Thoracic aorta (tissue), 2 donors: ENCODE measurements at regions not wholly inside any gene's neighbourhood (a gene's known extent, or its start where the extent isn't known, plus 50 kb on each side); places are given as distances from the start of the nearest gene placed in this dataset.

Experiments
- ATAC-seq: fragments of 150-250 bp; one replicate; pipeline ENCODE4 v1.8.0; 2017; ENCODE audit warnings: low read depth; ENCODE audit not compliant: insufficient number of reproducible peaks, low FRiP score
- DNase-seq: peaks from one replicate; pipeline ENCODE4 v3.0.0-alpha.2; 2020; ENCODE audit warnings: low spot score
- H3K27ac ChIP-seq, 2 donors: fragments of 200-600 bp; sonication (generic); 1 replicate in 1 of 2; 2 replicates in 1 of 2; pipeline ENCODE4 v1.5.1; 2016; ENCODE audit warnings: mild to moderate bottlenecking in 2 of 2, moderate library complexity in 2 of 2
- H3K27me3 ChIP-seq: fragments of 200-600 bp; sonication (generic); replicated peaks from 2 replicates; pipeline ENCODE4 v1.6.0; 2016; ENCODE audit warnings: mild to moderate bottlenecking; ENCODE audit not compliant: insufficient read depth
- H3K36me3 ChIP-seq: fragments of 200-600 bp; sonication (generic); one replicate; pipeline ENCODE4 v1.5.1; 2016
- H3K4me1 ChIP-seq, 2 donors: fragments of 200-600 bp; sonication (generic); 1 replicate in 1 of 2; 2 replicates in 1 of 2; pipeline versions ENCODE4 v1.5.1 to v1.6.0; 2016; ENCODE audit warnings: low read depth in 2 of 2, mild to moderate bottlenecking in 1 of 2; ENCODE audit not compliant: control insufficient read depth in 1 of 2
- H3K4me3 ChIP-seq: fragments of 200-600 bp; sonication (generic); 2 replicates; pipeline ENCODE4 v1.5.1; 2016; ENCODE audit warnings: mild to moderate bottlenecking
- H3K9me3 ChIP-seq: fragments of 200-600 bp; sonication (generic); 2 replicates; pipeline ENCODE4 v1.5.1; 2016
- TF ChIP-seq, protein P1 (sequence below): fragments of 200-600 bp; sonication (generic); IDR thresholded peaks from one replicate; pipeline ENCODE4 v1.5.1; 2019; ENCODE audit warnings: antibody characterized with exemption

DNA sequence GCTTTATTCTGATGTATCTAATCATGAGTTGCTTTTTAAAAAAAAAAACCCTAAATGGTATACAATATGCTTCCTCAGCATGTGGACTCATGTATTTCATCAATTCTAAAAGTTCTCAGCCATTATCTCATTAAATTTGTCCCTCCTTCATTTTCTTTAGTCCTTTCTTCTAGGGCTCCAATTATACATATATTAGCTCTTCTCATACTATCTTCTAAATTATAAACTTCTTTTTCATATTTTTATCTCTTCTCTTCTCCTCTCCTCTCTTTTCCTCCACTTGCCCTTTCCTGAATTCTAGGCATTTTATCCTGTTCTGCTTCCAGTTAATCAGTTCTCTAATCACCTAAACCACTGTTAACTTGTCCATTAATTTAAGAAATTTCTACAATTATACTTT is 55.0 kb upstream of the IL33 start:
- Histone ChIP-seq H3K36me3 (no peaks in the 10 kb centered on the region), H3K4me3 (no peak overlapping the region), H3K27ac (no peak overlapping the region), H3K9me3 (peaks cover 8% of the 10 kb centered on the region), H3K4me1 (no peaks in the 10 kb centered on the region), H3K27me3 (no peaks in the 10 kb centered on the region)
- DNase-seq (no peak), ATAC-seq (no peak)
- TF ChIP-seq, protein P1, sequence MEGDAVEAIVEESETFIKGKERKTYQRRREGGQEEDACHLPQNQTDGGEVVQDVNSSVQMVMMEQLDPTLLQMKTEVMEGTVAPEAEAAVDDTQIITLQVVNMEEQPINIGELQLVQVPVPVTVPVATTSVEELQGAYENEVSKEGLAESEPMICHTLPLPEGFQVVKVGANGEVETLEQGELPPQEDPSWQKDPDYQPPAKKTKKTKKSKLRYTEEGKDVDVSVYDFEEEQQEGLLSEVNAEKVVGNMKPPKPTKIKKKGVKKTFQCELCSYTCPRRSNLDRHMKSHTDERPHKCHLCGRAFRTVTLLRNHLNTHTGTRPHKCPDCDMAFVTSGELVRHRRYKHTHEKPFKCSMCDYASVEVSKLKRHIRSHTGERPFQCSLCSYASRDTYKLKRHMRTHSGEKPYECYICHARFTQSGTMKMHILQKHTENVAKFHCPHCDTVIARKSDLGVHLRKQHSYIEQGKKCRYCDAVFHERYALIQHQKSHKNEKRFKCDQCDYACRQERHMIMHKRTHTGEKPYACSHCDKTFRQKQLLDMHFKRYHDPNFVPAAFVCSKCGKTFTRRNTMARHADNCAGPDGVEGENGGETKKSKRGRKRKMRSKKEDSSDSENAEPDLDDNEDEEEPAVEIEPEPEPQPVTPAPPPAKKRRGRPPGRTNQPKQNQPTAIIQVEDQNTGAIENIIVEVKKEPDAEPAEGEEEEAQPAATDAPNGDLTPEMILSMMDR: no peak

DNA sequence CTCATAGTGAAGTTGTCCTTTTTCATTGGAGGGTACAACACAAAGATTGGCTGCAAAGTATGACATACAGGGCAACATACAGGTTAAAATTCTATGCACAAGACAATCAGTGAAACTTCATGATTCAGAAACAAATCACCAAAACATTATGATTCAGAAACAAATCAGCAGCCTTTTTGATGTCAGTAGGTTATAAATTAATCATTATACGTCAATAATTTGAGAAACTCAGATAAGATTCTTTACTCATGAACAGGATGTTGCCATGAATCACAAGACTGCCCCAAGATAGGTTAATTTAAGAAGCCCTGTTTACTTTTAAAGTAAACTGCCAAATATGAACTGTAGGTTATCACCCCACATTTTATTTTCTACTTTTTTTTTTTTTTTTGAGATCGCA is 62.2 kb upstream of the IL33 start:
- no peak overlapping the region for H3K27ac ChIP-seq
- H3K4me1 ChIP-seq: no peaks in the 10 kb centered on the region
- DNase-seq (no peak), ATAC-seq (no peak)
- no peaks in the 10 kb centered on the region for H3K27me3 ChIP-seq
- no peak overlapping the region for H3K4me3 ChIP-seq
- no peaks in the 10 kb centered on the region for H3K9me3 ChIP-seq
- TF ChIP-seq, protein P1: no peak
- no peaks in the 10 kb centered on the region for H3K36me3 ChIP-seq

DNA sequence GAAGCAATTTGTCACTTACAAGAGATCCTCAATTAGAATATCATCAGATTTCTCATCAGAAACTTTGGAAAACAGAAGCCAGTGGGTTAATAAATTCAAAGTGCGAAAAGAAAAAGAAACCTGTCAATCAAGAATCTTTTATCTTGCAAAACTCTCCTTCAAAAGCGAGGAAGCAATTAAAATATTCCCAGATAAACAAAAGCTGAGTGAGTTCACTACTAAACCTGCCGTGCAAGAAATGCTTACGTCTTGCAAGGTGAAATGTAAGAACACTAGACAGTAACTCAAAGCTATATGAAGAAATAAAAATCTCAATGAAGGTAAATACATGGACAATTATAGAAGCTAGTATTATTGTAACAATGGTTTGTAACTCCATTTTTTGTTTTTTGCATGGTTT is 62.8 kb upstream of the IL33 start:
- DNase-seq (no peak), ATAC-seq (no peak)
- Histone ChIP-seq H3K36me3 (no peaks in the 10 kb centered on the region), H3K27me3 (no peaks in the 10 kb centered on the region), H3K9me3 (no peaks in the 10 kb centered on the region), H3K27ac (no peak overlapping the region), H3K4me3 (no peak overlapping the region), H3K4me1 (no peaks in the 10 kb centered on the region)
- TF ChIP-seq, protein P1: no peak

DNA sequence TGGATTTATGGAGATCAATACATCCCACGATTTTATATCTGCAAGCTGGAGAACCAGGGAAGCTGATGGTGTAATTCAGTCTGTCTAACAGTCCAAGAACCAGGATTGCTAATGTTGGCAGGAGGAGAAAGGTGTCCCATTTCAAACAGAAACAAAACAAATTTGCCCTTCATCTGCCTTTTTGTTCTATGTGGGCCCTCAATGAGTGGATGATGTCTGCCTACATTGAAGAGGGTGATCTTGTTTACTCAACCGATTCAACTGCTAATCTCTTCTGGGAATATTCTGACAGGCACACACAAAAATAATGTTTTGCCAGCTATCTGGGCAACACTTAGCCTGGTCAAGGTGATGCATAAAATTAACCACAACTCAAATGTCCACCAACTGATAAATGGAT is 65.1 kb upstream of the IL33 start:
- no peaks in the 10 kb centered on the region for H3K36me3 ChIP-seq
- H3K4me3 ChIP-seq: no peak overlapping the region
- no peaks in the 10 kb centered on the region for H3K27me3 ChIP-seq

DNA sequence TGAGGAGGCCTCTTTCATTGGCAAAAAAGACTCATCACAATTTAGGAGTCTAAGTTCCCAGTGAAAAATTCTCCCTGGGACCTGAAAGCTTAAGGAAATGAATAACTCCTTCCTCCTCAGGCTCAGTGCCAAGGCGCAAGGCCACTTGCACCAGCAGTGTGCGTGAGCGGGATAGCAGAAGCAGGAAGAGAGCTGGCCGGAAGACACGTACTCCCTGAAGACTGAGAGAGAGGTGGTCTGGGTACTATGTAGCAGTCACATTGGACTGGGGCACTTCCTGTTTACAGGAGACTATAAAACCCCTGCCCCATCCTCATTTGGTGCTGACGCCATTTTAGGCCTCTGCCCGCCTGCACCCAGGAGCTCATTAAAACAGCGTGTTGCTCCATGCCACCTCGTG is 66.3 kb upstream of the IL33 start:
- H3K4me3 ChIP-seq: no peak overlapping the region
- H3K4me1 ChIP-seq: no peaks in the 10 kb centered on the region
- H3K9me3 ChIP-seq: no peaks in the 10 kb centered on the region
- no peak overlapping the region for H3K27ac ChIP-seq
- no peaks in the 10 kb centered on the region for H3K27me3 ChIP-seq
- ATAC-seq (no peak), DNase-seq (no peak)
- no peaks in the 10 kb centered on the region for H3K36me3 ChIP-seq
- TF ChIP-seq, protein P1: no peak

More for the DNA sequence above, 65.1 kb upstream of the IL33 start:
- no peak overlapping the region for H3K27ac ChIP-seq
- TF ChIP-seq, protein P1: no peak
- ATAC-seq (no peak), DNase-seq (no peak)
- H3K9me3 ChIP-seq: no peaks in the 10 kb centered on the region
- no peaks in the 10 kb centered on the region for H3K4me1 ChIP-seq
